Choroid plexus epithelial cell (primary cell): ENCODE measurements at regions not wholly inside any gene's neighbourhood (a gene's known extent, or its start where the extent isn't known, plus 50 kb on each side); places are given as distances from the start of the nearest gene placed in this dataset.

ENCODE experiments used
- DNase-seq: peaks from one replicate; pipeline ENCODE4 v3.0.0-alpha.2; 2010; ENCODE audit warnings: low read depth
- H3K4me3 ChIP-seq: 2 replicates; pipeline ENCODE4 v1.5.1; 2011; ENCODE audit warnings: low read depth, mild to moderate bottlenecking, control low read depth, low read length, moderate library complexity
- CTCF ChIP-seq: conservative IDR thresholded peaks from 2 replicates; pipeline ENCODE4 v1.5.1; 2011; ENCODE audit warnings: low read depth, mild to moderate bottlenecking, control low read depth, inconsistent platforms, low read length, moderate library complexity

GRCh38 chr5:2471152-2471879 lies 280.2 kb downstream of the IRX2 start:
- DNase-seq = no peak
- no peak overlapping the region for H3K4me3 ChIP-seq
- TF ChIP-seq CTCF = no peak

- no peak overlapping the region for H3K4me3 ChIP-seq
- DNase-seq = no peak
- TF ChIP-seq CTCF = no peak
Observed at GRCh38 chr5:2466966-2467365, 284.5 kb downstream of the IRX2 start.

GRCh38 chr5:2465383-2465782 lies 286.1 kb downstream of the IRX2 start:
- H3K4me3 ChIP-seq = no peak overlapping the region
- TF ChIP-seq CTCF = no peak
- DNase-seq = no peak

- TF ChIP-seq CTCF = no peak
- no peak overlapping the region for H3K4me3 ChIP-seq
- no peak for DNase-seq
Observed at GRCh38 chr5:2464141-2464540, 287.3 kb downstream of the IRX2 start.

GRCh38 chr5:2461701-2462691 lies 289.5 kb downstream of the IRX2 start:
- DNase-seq = no peak
- H3K4me3 ChIP-seq = no peak overlapping the region
- no peak for TF ChIP-seq CTCF

- no peak for DNase-seq
- no peak for TF ChIP-seq CTCF
- no peak overlapping the region for H3K4me3 ChIP-seq
Observed at GRCh38 chr5:2460098-2460497, 291.4 kb downstream of the IRX2 start.
